ENCODE measurements at regions not wholly inside any gene's neighbourhood (a gene's known extent, or its start where the extent isn't known, plus 50 kb on each side); places are given as distances from the start of the nearest gene placed in this dataset.

DNA sequence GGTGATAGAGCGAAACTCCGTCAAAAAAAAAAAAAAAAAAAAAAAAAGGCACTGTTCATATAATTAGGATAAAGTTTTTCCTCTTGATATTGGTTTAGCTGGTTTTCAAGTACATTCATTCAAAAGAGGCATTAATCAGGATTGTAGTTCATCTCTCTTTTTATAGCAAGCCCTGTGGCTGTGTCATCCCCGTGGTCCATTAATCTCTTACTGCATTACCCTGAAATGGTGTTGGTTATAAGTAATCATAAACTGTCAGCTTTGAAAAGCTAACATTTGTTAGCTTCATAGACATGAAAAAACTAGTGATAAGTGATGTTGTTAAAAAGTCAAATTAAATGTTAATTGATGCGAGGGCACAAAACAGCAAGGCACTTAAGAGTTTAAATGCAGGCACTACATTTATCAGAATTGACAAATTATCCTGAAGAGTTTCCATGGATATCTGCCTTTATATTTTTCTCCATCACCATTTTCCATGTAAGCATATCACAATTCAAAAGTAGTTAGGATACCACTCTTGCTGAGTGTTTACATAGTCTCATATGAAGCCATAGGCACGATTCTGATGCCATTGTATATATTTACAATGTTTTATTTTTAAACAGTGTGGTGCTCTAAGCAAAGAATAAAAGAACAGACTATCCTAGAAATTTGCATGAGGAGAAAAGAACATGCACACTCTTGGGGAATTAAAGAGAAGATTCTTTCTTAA, 193.1 kb downstream of the OTOL1 start:
- TF ChIP-seq, protein P1, sequence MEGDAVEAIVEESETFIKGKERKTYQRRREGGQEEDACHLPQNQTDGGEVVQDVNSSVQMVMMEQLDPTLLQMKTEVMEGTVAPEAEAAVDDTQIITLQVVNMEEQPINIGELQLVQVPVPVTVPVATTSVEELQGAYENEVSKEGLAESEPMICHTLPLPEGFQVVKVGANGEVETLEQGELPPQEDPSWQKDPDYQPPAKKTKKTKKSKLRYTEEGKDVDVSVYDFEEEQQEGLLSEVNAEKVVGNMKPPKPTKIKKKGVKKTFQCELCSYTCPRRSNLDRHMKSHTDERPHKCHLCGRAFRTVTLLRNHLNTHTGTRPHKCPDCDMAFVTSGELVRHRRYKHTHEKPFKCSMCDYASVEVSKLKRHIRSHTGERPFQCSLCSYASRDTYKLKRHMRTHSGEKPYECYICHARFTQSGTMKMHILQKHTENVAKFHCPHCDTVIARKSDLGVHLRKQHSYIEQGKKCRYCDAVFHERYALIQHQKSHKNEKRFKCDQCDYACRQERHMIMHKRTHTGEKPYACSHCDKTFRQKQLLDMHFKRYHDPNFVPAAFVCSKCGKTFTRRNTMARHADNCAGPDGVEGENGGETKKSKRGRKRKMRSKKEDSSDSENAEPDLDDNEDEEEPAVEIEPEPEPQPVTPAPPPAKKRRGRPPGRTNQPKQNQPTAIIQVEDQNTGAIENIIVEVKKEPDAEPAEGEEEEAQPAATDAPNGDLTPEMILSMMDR (conservative IDR thresholded peaks at IDR 0.05; ENCODE audit: low read length): no peak
- TF ChIP-seq EZH2phosphoT487 (IDR thresholded peaks at IDR 0.05; ENCODE audit: borderline replicate concordance, low read depth, low read length): no peak

Measured in OCI-LY7 (cell line).